Tibial nerve (tissue), 4 donors: ENCODE measurements at regions not wholly inside any gene's neighbourhood (a gene's known extent, or its start where the extent isn't known, plus 50 kb on each side); places are given as distances from the start of the nearest gene placed in this dataset.

ENCODE experiments used
- DNase-seq, 2 donors: peaks; one replicate each; pipeline ENCODE4 v3.0.0-alpha.2; 2019; ENCODE audit warnings: low spot score in 2 of 2
- H3K27ac ChIP-seq, 4 donors: fragments of 200-600 bp; sonication (generic) in 3 of 4; one replicate each; pipeline ENCODE4 v1.5.1; 2017 to 2019; ENCODE audit warnings: mild to moderate bottlenecking in 1 of 4
- H3K27me3 ChIP-seq, 2 donors: fragments of 200-600 bp; sonication (generic) in 1 of 2; one replicate each; pipeline versions ENCODE4 v1.5.1 to v1.6.0; 2017 to 2019
- H3K36me3 ChIP-seq, 3 donors: fragments of 200-600 bp; sonication (generic); one replicate each; pipeline ENCODE4 v1.5.1; 2018 to 2019
- H3K4me1 ChIP-seq, 4 donors: fragments of 200-600 bp; sonication (generic) in 3 of 4; one replicate each; pipeline ENCODE4 v1.5.1; 2017 to 2019
- H3K4me3 ChIP-seq, 4 donors: fragments of 200-600 bp; sonication (generic) in 3 of 4; one replicate each; pipeline ENCODE4 v1.5.1; 2017 to 2019; ENCODE audit warnings: mild to moderate bottlenecking in 1 of 4, moderate library complexity in 1 of 4
- H3K9me3 ChIP-seq, 4 donors: fragments of 200-600 bp; sonication (generic) in 3 of 4; one replicate each; pipeline ENCODE4 v1.5.1; 2017 to 2019
- CTCF ChIP-seq, 5 experiments: fragments of 200-600 bp in 3 of 5; fragments of 450-650 bp in 2 of 5; sonication (generic) in 3 of 5; IDR thresholded peaks; one replicate each; pipeline ENCODE4 v1.5.1; 2016 to 2019; ENCODE audit warnings: antibody characterized with exemption in 5 of 5, mild to moderate bottlenecking in 3 of 5, moderate library complexity in 2 of 5
- EP300 ChIP-seq, 2 donors: sonication (generic); formaldehyde crosslinking; IDR thresholded peaks; one replicate each; pipeline ENCODE4 v1.6.1; 2017; ENCODE audit warnings: antibody characterized with exemption in 2 of 2, mild to moderate bottlenecking in 1 of 2
- POLR2A ChIP-seq, 2 donors: fragments of 450-650 bp; IDR thresholded peaks; one replicate each; pipeline ENCODE4 v1.6.1; 2017; ENCODE audit warnings: antibody characterized with exemption in 2 of 2, mild to moderate bottlenecking in 2 of 2, moderate library complexity in 2 of 2
- WGBS, 2 donors: methylation state at CpG; one replicate each; pipeline ENCODE4 v1.1.5; 2018; 5-methylcytosine and 5-hydroxymethylcytosine counted together

- H3K36me3 ChIP-seq, result no peaks in the 10 kb centered on the region
- no peak for DNase-seq
- H3K27me3 ChIP-seq, result no peaks in the 10 kb centered on the region
- TF ChIP-seq CTCF (IDR thresholded peaks at IDR 0.05) (no peak), EP300 (IDR thresholded peaks at IDR 0.05) (no peak), POLR2A (IDR thresholded peaks at IDR 0.05) (no peak)
- no peak overlapping the region for H3K4me3 ChIP-seq
- H3K27ac ChIP-seq, result no peak overlapping the region
- H3K4me1 ChIP-seq, result peaks cover 0 to 22% (median 12%) of the 10 kb centered on the region in 4 donors
- 89 to 91% methylated on average over 2 of the region's 2 CpGs for WGBS, 2 donors
- no peaks in the 10 kb centered on the region for H3K9me3 ChIP-seq
These were observed 240.5 kb downstream of the LTN1 start for GRCh38 chr21:28752131-28752530.

GRCh38 chr21:28751176-28751575 is 241.5 kb downstream of the LTN1 start:
- no peaks in the 10 kb centered on the region for H3K27me3 ChIP-seq
- H3K4me1 ChIP-seq, result peaks cover 0 to 22% (median 12%) of the 10 kb centered on the region in 4 donors
- H3K27ac ChIP-seq, result no peak overlapping the region
- WGBS, 2 donors, result 86% methylated on average over 3 of the region's 3 CpGs
- no peaks in the 10 kb centered on the region for H3K9me3 ChIP-seq
- no peaks in the 10 kb centered on the region for H3K36me3 ChIP-seq
- TF ChIP-seq POLR2A (IDR thresholded peaks at IDR 0.05) (no peak), EP300 (IDR thresholded peaks at IDR 0.05) (no peak), CTCF (IDR thresholded peaks at IDR 0.05) (no peak)
- no peak overlapping the region for H3K4me3 ChIP-seq
- no peak for DNase-seq

- Histone ChIP-seq H3K27me3 (no peaks in the 10 kb centered on the region), H3K36me3 (no peaks in the 10 kb centered on the region), H3K27ac (no peak overlapping the region), H3K4me1 (peaks cover 0 to 21% (median 12%) of the 10 kb centered on the region in 4 donors), H3K4me3 (no peak overlapping the region), H3K9me3 (no peaks in the 10 kb centered on the region)
- TF ChIP-seq EP300 (IDR thresholded peaks at IDR 0.05) (no peak), CTCF (IDR thresholded peaks at IDR 0.05) (no peak), POLR2A (IDR thresholded peaks at IDR 0.05) (no peak)
- no peak for DNase-seq
- 97 to 98% methylated on average over 5 of the region's 5 CpGs for WGBS, 2 donors
These were observed 242.1 kb downstream of the LTN1 start for GRCh38 chr21:28750565-28750964.

DNA sequence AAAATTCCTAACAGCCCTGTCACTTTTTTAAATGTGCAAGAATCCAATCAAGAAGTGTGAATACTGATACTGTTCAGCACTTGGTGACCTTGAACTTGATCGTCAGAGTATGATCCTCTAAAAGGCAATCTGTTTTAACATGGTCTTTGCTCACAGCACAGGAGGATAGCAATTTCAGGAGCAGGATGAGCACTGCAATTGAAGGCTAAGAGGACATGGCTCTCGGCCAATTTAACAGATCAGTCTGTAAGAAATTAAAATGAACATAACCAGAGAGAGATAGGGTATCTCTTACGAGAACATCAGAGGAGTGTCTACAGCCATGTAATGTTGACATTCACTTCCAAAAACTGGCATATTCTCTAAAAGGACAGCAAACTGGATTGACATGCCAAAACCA is 243.1 kb downstream of the LTN1 start:
- no peaks in the 10 kb centered on the region for H3K9me3 ChIP-seq
- H3K4me3 ChIP-seq, result no peak overlapping the region
- peaks cover 0 to 21% (median 11%) of the 10 kb centered on the region in 4 donors for H3K4me1 ChIP-seq
- no peaks in the 10 kb centered on the region for H3K36me3 ChIP-seq
- H3K27me3 ChIP-seq, result no peaks in the 10 kb centered on the region
- no peak overlapping the region for H3K27ac ChIP-seq
- WGBS, 2 donors, result 68 to 80% methylated on average over 3 of the region's 3 CpGs
- TF ChIP-seq CTCF (IDR thresholded peaks at IDR 0.05) (no peak), POLR2A (IDR thresholded peaks at IDR 0.05) (no peak), EP300 (IDR thresholded peaks at IDR 0.05) (no peak)
- no peak for DNase-seq

- peaks cover 0 to 13% (median 7%) of the 10 kb centered on the region in 4 donors for H3K4me1 ChIP-seq
- H3K27me3 ChIP-seq, result no peaks in the 10 kb centered on the region
- no peaks in the 10 kb centered on the region for H3K36me3 ChIP-seq
- TF ChIP-seq POLR2A (IDR thresholded peaks at IDR 0.05), result no peak
- no peak for TF ChIP-seq CTCF (IDR thresholded peaks at IDR 0.05)
- no peak for TF ChIP-seq EP300 (IDR thresholded peaks at IDR 0.05)
- H3K4me3 ChIP-seq, result no peak overlapping the region
- no peak for DNase-seq
- H3K27ac ChIP-seq, result no peak overlapping the region
- no peaks in the 10 kb centered on the region for H3K9me3 ChIP-seq
- WGBS, 2 donors, result 81 to 92% methylated on average over 1 of the region's 1 CpG
These were observed 245.2 kb downstream of the LTN1 start for GRCh38 chr21:28747464-28747863.
